ENCODE measurements at regions not wholly inside any gene's neighbourhood (a gene's known extent, or its start where the extent isn't known, plus 50 kb on each side); places are given as distances from the start of the nearest gene placed in this dataset.

GRCh38 chr6:92052513-92052912 lies 1366.8 kb downstream of the EPHA7 start:
- 62% methylated on average over 2 of the region's 2 CpGs for WGBS
- DNase-seq (ENCODE audit: low spot score) = no peak
- H3K36me3 ChIP-seq (ENCODE audit: control insufficient read depth in 4 of 4, insufficient read depth in 3 of 4, low read depth in 1 of 4, low read length in 3 of 4) = no peaks in the 10 kb centered on the region
- H3K9ac ChIP-seq (ENCODE audit: low read depth in 1 of 2, low read length in 2 of 2) = no peak overlapping the region
- no peaks in the 10 kb centered on the region for H3K27me3 ChIP-seq (ENCODE audit: control insufficient read depth in 4 of 4, insufficient read depth in 4 of 4, low read length in 3 of 4)
- no peak overlapping the region for H3K27ac ChIP-seq (ENCODE audit: low read depth in 1 of 2, low read length in 2 of 2)
- TF ChIP-seq NR2F2 (IDR thresholded peaks at IDR 0.05) (no peak), HNF4G (IDR thresholded peaks at IDR 0.05) (no peak)
- no peaks in the 10 kb centered on the region for H3K4me1 ChIP-seq (ENCODE audit: control insufficient read depth in 4 of 4, insufficient read depth in 4 of 4, low read length in 3 of 4)
- H3K4me3 ChIP-seq (ENCODE audit: low read depth in 1 of 3, low read length in 3 of 3) = no peak overlapping the region
- no peaks in the 10 kb centered on the region for H3K9me3 ChIP-seq (ENCODE audit: control insufficient read depth in 4 of 4, low read length in 3 of 4)

- 49% methylated on average over 1 of the region's 1 CpG for WGBS
These were observed 1369.1 kb downstream of the EPHA7 start for GRCh38 chr6:92050216-92050615.

GRCh38 chr6:92047860-92048259 lies 1371.5 kb downstream of the EPHA7 start:
- no peaks in the 10 kb centered on the region for H3K36me3 ChIP-seq (ENCODE audit: control insufficient read depth in 4 of 4, insufficient read depth in 3 of 4, low read depth in 1 of 4, low read length in 3 of 4)
- H3K9me3 ChIP-seq (ENCODE audit: control insufficient read depth in 4 of 4, low read length in 3 of 4) = no peaks in the 10 kb centered on the region
- DNase-seq (ENCODE audit: low spot score) = no peak
- no peak overlapping the region for H3K4me3 ChIP-seq (ENCODE audit: low read depth in 1 of 3, low read length in 3 of 3)
- H3K27me3 ChIP-seq (ENCODE audit: control insufficient read depth in 4 of 4, insufficient read depth in 4 of 4, low read length in 3 of 4) = no peaks in the 10 kb centered on the region
- no peak overlapping the region for H3K9ac ChIP-seq (ENCODE audit: low read depth in 1 of 2, low read length in 2 of 2)
- no peaks in the 10 kb centered on the region for H3K4me1 ChIP-seq (ENCODE audit: control insufficient read depth in 4 of 4, insufficient read depth in 4 of 4, low read length in 3 of 4)
- 84% methylated on average over 4 of the region's 4 CpGs for WGBS
- H3K27ac ChIP-seq (ENCODE audit: low read depth in 1 of 2, low read length in 2 of 2) = no peak overlapping the region
- TF ChIP-seq ZBTB33 (IDR thresholded peaks at IDR 0.05) (no peak), TAF1 (conservative IDR thresholded peaks at IDR 0.05) (no peak), HNF4A (conservative IDR thresholded peaks at IDR 0.05) (no peak), RXRA (IDR thresholded peaks at IDR 0.05) (no peak), JUND (IDR thresholded peaks at IDR 0.05) (no peak), GABPA (IDR thresholded peaks at IDR 0.05 in 1 of 2, conservative IDR thresholded peaks at IDR 0.05 in 1 of 2) (no peak), SP1 (IDR thresholded peaks at IDR 0.05) (no peak), MAX (IDR thresholded peaks at IDR 0.05) (no peak), FOXA2 (IDR thresholded peaks at IDR 0.05) (no peak), CTCF (IDR thresholded peaks at IDR 0.05; ENCODE audit: low read depth, low read length, missing input control) (no peak), ATF3 (IDR thresholded peaks at IDR 0.05) (no peak), RAD21 (IDR thresholded peaks at IDR 0.05) (no peak), YY1 (IDR thresholded peaks at IDR 0.05) (no peak), NR2F2 (IDR thresholded peaks at IDR 0.05) (no peak)

More at GRCh38 chr6:92050216-92050615, 1369.1 kb downstream of the EPHA7 start:
- no peaks in the 10 kb centered on the region for H3K4me1 ChIP-seq (ENCODE audit: control insufficient read depth in 4 of 4, insufficient read depth in 4 of 4, low read length in 3 of 4)
- H3K27me3 ChIP-seq (ENCODE audit: control insufficient read depth in 4 of 4, insufficient read depth in 4 of 4, low read length in 3 of 4) = no peaks in the 10 kb centered on the region
- H3K36me3 ChIP-seq (ENCODE audit: control insufficient read depth in 4 of 4, insufficient read depth in 3 of 4, low read depth in 1 of 4, low read length in 3 of 4) = no peaks in the 10 kb centered on the region
- no peaks in the 10 kb centered on the region for H3K9me3 ChIP-seq (ENCODE audit: control insufficient read depth in 4 of 4, low read length in 3 of 4)
- H3K4me3 ChIP-seq (ENCODE audit: low read depth in 1 of 3, low read length in 3 of 3) = no peak overlapping the region
- TF ChIP-seq REST (IDR thresholded peaks at IDR 0.05) (no peak), FOXA1 (IDR thresholded peaks at IDR 0.05) (no peak), GABPA (IDR thresholded peaks at IDR 0.05 in 1 of 2, conservative IDR thresholded peaks at IDR 0.05 in 1 of 2) (no peak)
- no peak overlapping the region for H3K27ac ChIP-seq (ENCODE audit: low read depth in 1 of 2, low read length in 2 of 2)
- DNase-seq (ENCODE audit: low spot score) = no peak
- no peak overlapping the region for H3K9ac ChIP-seq (ENCODE audit: low read depth in 1 of 2, low read length in 2 of 2)

Measured in liver (tissue), 8 donors.